ENCODE measurements at regions not wholly inside any gene's neighbourhood (a gene's known extent, or its start where the extent isn't known, plus 50 kb on each side); places are given as distances from the start of the nearest gene placed in this dataset.
"Not testable (repeated sequence)": the region's sequence is repeated elsewhere in the genome, so short reads cannot be mapped to it uniquely, and the experiment has no call there.

DNA sequence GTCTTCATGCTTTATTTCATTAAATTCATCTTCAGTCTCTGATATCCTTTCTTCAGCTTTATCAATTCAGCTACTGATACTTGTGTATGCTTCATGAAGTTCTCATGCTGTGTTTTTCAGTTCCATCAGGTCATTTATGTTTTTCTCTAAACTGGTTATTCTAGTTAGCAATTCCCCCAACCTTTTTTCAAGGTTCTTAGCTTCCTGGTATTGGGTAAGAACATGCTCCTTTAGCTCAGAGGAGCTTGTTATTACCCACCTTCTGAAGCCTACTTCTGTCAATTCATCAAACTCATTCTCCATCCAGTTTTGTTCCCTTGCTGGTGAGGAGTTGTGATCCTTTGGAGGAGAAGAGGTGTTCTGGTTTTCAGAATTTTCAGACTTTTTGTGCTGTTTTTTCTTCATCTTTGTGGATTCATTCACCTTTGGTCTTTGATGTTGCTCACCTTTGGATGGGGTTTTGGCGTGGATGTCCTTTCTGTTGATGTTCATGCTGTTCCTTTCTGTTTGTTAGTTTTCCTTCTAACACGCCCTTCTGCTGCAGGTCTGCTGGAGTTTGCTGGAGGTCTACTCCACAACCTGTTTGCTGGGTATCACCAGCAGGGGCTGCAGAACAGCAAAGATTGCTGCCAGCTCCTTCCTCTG is 69.9 kb upstream of the PCSK5 start:
- H3K4me3 ChIP-seq; H3K27ac ChIP-seq; H3K4me1 ChIP-seq (replicated peaks in 1 of 2); in situ Hi-C loops (cut with MboI; ENCODE audit: low pct_unique_long_range_greater_than_20kb in 2 of 9, low sequenced_read_pairs in 9 of 9, unreplicated experiment in 9 of 9); ATAC-seq (replicated peaks in 6 of 8): not testable (repeated sequence)
- 29 to 88% (median 65%) methylated on average over 1 to 2 of the region's 2 CpGs; no CpG with 5 or more reads in 3 of the 10 experiments for WGBS, 10 experiments

DNA sequence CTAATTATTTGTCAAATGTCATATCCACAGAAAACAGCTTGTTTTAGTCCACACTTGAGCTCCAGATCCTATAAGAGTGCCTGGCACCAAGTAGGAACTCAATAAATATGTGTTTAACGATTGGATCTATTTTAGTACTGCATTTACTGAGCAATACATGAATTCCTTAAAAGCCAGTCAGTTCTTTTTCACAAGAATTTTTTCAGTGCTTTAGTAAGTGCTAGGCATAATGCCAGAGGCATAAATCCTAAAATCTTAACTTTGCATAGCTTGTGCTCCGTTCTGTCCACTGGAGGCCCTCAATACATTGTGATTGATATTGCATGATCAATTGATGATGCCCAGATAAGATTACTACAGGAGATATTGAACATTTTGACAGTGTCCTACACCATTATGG is 67.3 kb upstream of the PCSK5 start:
- ATAC-seq (replicated peaks in 6 of 8), result no peak
- in situ Hi-C loops (cut with MboI; ENCODE audit: low pct_unique_long_range_greater_than_20kb in 2 of 9, low sequenced_read_pairs in 9 of 9, unreplicated experiment in 9 of 9), result no loop called here
- no peak overlapping the region for H3K27ac ChIP-seq
- 0 to 89% (median 85%) methylated on average over 1 to 2 of the region's 2 CpGs; no CpG with 5 or more reads in 3 of the 10 experiments for WGBS, 10 experiments
- H3K4me3 ChIP-seq, result no peak overlapping the region
- no peaks in the 10 kb centered on the region for H3K4me1 ChIP-seq (replicated peaks in 1 of 2)

DNA sequence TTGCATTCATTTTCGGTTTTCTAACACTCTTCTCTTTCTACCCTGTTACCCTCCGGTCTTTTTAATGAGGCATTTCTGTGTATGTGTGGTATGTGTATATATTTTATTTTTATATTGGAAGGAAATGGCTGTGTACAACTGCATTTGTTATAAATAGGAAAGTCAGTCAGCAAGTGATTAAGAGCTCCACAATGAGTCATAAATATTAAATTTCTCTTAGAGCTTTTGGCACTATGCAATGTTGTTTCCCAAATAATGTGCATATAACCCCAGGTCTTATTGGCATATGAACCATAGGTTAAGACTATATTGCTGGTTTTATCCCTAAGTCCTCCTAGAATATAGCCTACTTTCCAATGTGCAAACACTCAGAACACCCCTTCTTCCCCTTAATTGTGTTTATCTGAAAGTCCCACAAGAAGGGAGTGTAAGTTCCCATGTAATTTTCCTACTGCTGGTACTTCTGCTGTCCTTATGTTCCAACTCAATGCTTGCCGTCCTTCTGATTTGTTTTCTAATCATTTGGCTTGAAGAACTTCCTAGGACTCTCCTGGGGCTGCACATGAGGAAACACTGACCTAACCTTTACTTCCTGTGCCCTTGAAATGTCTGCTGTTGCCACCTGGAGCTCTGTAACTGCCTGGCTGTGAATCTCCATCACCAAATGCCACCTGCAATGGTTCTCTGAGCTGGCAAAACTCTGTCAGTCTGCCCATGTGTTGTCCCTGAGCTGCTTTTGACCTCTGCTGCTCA is 65.5 kb upstream of the PCSK5 start:
- H3K27ac ChIP-seq, result no peak overlapping the region
- ATAC-seq (replicated peaks in 6 of 8), result peak in 1 of 8 experiments; percentile 28
- 0 to 82% (median 60%) methylated on average over 1 to 3 of the region's 3 CpGs; no CpG with 5 or more reads in 3 of the 10 experiments for WGBS, 10 experiments
- no peaks in the 10 kb centered on the region for H3K4me1 ChIP-seq (replicated peaks in 1 of 2)
- in situ Hi-C loops (cut with MboI; ENCODE audit: low pct_unique_long_range_greater_than_20kb in 2 of 9, low sequenced_read_pairs in 9 of 9, unreplicated experiment in 9 of 9), result no loop called here
- H3K4me3 ChIP-seq, result no peak overlapping the region

DNA sequence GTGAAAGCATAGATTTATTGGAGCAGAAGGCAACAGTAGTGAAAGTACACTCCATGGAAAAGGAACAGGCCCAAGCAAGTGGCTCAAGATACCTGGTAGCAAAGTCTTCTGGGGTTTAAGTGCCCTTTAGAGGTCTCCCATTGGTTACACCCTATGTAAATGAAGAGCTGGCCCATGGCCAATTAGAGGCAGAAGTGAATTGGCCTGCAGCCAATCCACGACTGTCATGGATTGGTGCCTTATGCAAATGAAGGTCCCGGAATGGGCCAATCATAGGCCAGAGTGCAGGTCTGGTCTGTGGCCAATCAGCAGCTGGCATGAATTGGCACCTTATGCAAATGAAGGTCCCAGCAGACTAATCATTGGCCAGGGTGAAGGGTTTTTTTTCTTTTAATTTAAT is 64.2 kb upstream of the PCSK5 start:
- H3K4me1 ChIP-seq (replicated peaks in 1 of 2), result no peaks in the 10 kb centered on the region
- no peak overlapping the region for H3K27ac ChIP-seq
- 0 to 62% (median 8%) methylated on average over 2 of the region's 2 CpGs; no CpG with 5 or more reads in 7 of the 10 experiments for WGBS, 10 experiments
- in situ Hi-C loops (cut with MboI; ENCODE audit: low pct_unique_long_range_greater_than_20kb in 2 of 9, low sequenced_read_pairs in 9 of 9, unreplicated experiment in 9 of 9), result no loop called here
- H3K4me3 ChIP-seq, result no peak overlapping the region
- peak in 2 of 8 experiments; percentile 40 to 54 for ATAC-seq (replicated peaks in 6 of 8)

DNA sequence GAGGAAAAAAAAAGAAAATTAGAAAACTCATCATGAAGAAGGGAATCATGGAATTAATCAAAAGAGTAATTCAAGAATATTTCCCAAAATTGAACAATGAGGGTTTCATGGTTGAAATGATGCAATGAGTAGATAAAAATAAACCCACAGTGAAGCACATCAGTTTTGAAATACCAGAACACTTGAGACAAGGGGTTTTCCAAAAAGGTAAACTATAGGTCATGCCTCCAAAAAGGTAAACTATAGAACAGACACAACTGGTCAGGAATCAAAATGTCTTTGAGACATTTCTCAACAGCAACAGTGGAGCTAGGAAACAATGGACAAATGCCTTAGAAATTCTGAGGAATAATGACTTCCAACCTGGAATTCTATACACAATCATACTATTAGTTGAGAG is 60.2 kb upstream of the PCSK5 start:
- Histone ChIP-seq H3K27ac (no peak overlapping the region), H3K4me1 (replicated peaks in 1 of 2) (no peaks in the 10 kb centered on the region), H3K4me3 (no peak overlapping the region)
- in situ Hi-C loops (cut with MboI; ENCODE audit: low pct_unique_long_range_greater_than_20kb in 2 of 9, low sequenced_read_pairs in 9 of 9, unreplicated experiment in 9 of 9), result no loop called here
- ATAC-seq (replicated peaks in 6 of 8), result no peak

DNA sequence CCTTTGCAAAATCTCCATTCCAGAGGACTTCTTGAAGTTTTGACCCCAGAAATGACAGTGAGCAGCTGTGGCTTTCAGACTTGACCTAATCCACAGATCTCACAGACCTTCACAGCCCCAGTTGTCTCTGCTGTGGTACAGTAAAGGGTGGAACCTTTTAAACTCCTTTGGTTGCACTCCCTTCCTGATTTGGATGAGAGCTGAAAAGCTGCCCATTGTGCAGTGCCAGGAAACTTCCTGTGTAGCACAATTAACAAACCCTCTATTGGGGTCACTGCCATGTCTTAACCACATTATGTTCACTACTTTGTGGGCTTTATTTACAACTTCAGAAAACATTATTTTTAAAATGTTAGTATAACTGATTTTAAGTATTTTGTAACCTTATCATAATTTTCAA is 56.7 kb upstream of the PCSK5 start:
- in situ Hi-C loops (cut with MboI; ENCODE audit: low pct_unique_long_range_greater_than_20kb in 2 of 9, low sequenced_read_pairs in 9 of 9, unreplicated experiment in 9 of 9), result no loop called here
- no peak overlapping the region for H3K27ac ChIP-seq
- no peak for ATAC-seq (replicated peaks in 6 of 8)

DNA sequence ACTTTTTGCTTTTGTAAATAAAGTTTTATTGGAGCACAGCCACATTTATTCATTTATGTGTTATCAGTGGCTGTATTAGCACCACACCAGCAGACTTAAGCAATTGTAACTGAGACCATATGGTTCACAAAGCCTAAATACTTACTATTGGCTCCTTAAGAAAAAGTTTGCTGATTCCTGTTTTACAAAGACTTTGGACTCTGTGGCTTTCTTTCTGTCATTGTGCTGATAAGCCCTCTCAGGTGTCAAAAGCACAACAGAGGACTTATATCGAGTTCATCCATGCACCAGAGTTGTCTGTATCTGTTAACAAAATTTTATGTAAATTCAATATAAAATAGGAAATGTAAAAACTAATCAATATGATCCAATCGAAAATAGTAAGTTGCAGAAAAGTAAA is 55.6 kb upstream of the PCSK5 start:
- in situ Hi-C loops (cut with MboI; ENCODE audit: low pct_unique_long_range_greater_than_20kb in 2 of 9, low sequenced_read_pairs in 9 of 9, unreplicated experiment in 9 of 9), result no loop called here
- 4 to 92% (median 60%) methylated on average over 2 of the region's 2 CpGs for WGBS, 10 experiments
- no peak for ATAC-seq (replicated peaks in 6 of 8)
- Histone ChIP-seq H3K4me1 (replicated peaks in 1 of 2) (no peaks in the 10 kb centered on the region), H3K4me3 (no peak overlapping the region), H3K27ac (no peak overlapping the region)

More for the DNA sequence above, 56.7 kb upstream of the PCSK5 start:
- Histone ChIP-seq H3K4me3 (no peak overlapping the region), H3K4me1 (replicated peaks in 1 of 2) (no peaks in the 10 kb centered on the region)
